Type B pancreatic cell (in vitro differentiated cells): ENCODE measurements at regions not wholly inside any gene's neighbourhood (a gene's known extent, or its start where the extent isn't known, plus 50 kb on each side); places are given as distances from the start of the nearest gene placed in this dataset.

ENCODE experiments used
- DNase-seq: peaks from one replicate; pipeline ENCODE4 v3.0.0; 2021; ENCODE audit warnings: mixed read lengths; ENCODE audit not compliant: unreplicated experiment; ENCODE audit errors: extremely low spot score
- H3K27ac Mint-ChIP-seq: 2 replicates; pipeline ENCODE4 v1.8.0; 2021; ENCODE audit warnings: mild to moderate bottlenecking, mixed read lengths
- H3K27me3 Mint-ChIP-seq: 2 replicates; pipeline ENCODE4 v1.8.0; 2021; ENCODE audit warnings: mixed read lengths
- H3K36me3 Mint-ChIP-seq: 2 replicates; pipeline ENCODE4 v1.8.0; 2021; ENCODE audit warnings: mixed read lengths
- H3K4me1 Mint-ChIP-seq: one replicate; pipeline ENCODE4 v1.8.0; 2021; ENCODE audit warnings: mixed read lengths; ENCODE audit not compliant: unreplicated experiment
- H3K4me3 Mint-ChIP-seq: 2 replicates; pipeline ENCODE4 v1.8.0; 2021; ENCODE audit warnings: mild to moderate bottlenecking, mixed read lengths
- H3K9me3 Mint-ChIP-seq: 2 replicates; pipeline ENCODE4 v1.8.0; 2021; ENCODE audit warnings: mixed read lengths
- TF ChIP-seq, protein P1 (sequence below): fragments of 200-600 bp; sonication (generic); conservative IDR thresholded peaks from 2 replicates; pipeline ENCODE4 v1.5.0; 2021; ENCODE audit warnings: antibody characterized with exemption, mild to moderate bottlenecking

- Mint-ChIP-seq H3K4me1 (peaks cover 21% of the 10 kb centered on the region), H3K9me3 (no peaks in the 10 kb centered on the region), H3K36me3 (peaks cover 4% of the 10 kb centered on the region), H3K4me3 (no peak overlapping the region), H3K27me3 (peaks cover 4% of the 10 kb centered on the region), H3K27ac (no peak overlapping the region)
- no peak for DNase-seq
- TF ChIP-seq, protein P1, sequence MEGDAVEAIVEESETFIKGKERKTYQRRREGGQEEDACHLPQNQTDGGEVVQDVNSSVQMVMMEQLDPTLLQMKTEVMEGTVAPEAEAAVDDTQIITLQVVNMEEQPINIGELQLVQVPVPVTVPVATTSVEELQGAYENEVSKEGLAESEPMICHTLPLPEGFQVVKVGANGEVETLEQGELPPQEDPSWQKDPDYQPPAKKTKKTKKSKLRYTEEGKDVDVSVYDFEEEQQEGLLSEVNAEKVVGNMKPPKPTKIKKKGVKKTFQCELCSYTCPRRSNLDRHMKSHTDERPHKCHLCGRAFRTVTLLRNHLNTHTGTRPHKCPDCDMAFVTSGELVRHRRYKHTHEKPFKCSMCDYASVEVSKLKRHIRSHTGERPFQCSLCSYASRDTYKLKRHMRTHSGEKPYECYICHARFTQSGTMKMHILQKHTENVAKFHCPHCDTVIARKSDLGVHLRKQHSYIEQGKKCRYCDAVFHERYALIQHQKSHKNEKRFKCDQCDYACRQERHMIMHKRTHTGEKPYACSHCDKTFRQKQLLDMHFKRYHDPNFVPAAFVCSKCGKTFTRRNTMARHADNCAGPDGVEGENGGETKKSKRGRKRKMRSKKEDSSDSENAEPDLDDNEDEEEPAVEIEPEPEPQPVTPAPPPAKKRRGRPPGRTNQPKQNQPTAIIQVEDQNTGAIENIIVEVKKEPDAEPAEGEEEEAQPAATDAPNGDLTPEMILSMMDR = no peak
Observed at GRCh38 chr2:120817136-120817955, 81.7 kb downstream of the GLI2 start.

DNA sequence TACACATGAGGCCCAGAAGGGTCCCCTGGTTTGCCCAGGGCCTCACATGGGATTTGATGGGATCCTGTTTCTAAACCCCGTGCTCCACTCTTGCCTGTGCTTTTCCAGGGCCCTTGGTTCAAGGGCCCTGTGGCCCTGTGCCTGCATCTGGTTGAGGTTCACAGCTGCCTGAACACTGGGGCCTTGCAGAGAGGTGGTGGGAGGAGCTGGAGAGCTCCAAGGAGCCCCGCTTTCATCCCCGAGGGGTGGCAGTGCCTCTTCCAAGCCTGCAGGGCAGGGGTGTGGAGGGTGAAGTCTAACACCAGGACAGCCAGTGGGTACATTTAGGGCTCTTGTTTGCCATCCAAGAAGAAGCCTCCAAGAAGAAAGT, 82.3 kb downstream of the GLI2 start:
- TF ChIP-seq, protein P1 = no peak
- Mint-ChIP-seq H3K9me3 (no peaks in the 10 kb centered on the region), H3K27ac (no peak overlapping the region), H3K4me1 (peaks cover 21% of the 10 kb centered on the region), H3K36me3 (peaks cover 4% of the 10 kb centered on the region), H3K4me3 (no peak overlapping the region), H3K27me3 (peaks cover 4% of the 10 kb centered on the region)
- DNase-seq = no peak

DNA sequence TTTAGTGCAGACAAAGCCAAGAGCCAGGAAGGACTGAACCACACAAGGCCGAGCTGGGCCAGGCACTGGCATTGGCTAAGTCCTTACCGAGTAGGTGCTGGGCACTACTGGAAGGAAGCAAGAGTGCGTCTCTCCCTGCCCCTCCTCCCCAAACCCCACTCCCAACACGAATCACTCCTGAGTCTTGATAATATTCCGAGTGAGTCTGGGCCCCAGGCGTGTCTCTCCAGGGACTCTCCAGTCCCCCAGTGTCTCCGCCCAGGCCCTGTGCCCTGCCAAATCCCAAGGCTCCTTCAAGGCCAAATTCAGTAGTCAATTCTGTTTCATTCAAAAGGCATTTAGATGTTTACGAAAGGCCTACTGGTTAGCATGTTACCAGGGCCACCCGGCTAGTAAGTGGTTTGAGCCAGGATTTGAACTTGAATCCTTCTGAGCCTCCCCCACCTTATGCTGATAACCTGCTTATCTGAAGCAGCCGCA, 82.8 kb downstream of the GLI2 start:
- Mint-ChIP-seq H3K27me3 (peaks cover 4% of the 10 kb centered on the region), H3K9me3 (no peaks in the 10 kb centered on the region), H3K36me3 (peaks cover 3% of the 10 kb centered on the region), H3K4me3 (no peak overlapping the region), H3K27ac (no peak overlapping the region), H3K4me1 (peaks cover 21% of the 10 kb centered on the region)
- TF ChIP-seq, protein P1 = no peak
- no peak for DNase-seq

DNA sequence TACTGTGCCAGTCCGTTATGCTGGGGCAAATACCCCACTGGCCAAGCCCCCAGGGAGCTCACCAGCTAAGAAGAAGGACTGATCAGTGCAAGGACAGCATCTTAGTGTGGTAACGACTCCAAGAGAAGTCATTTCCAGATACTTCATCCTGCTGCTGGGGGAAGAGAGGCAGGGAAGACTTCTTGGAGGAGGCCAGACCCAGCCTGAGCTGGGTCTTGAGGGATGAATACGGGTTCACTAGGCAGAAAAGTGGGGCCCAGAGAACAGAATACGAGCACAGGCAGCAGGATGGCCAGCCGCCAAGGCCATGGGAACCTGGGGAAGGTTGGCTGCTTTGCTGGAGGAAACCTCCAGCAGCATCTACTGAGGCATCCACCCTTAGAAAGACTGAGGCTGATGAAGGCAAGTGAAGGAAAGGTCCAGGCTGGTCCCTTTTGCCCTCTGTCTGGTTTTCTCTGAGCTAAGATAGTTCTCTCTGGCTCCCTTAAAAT, 84.1 kb downstream of the GLI2 start:
- TF ChIP-seq, protein P1 = no peak
- no peaks in the 10 kb centered on the region for H3K9me3 Mint-ChIP-seq
- H3K4me3 Mint-ChIP-seq = no peak overlapping the region
- H3K36me3 Mint-ChIP-seq = no peaks in the 10 kb centered on the region
- H3K4me1 Mint-ChIP-seq = peaks cover 25% of the 10 kb centered on the region
- H3K27ac Mint-ChIP-seq = no peak overlapping the region
- H3K27me3 Mint-ChIP-seq = no peaks in the 10 kb centered on the region
- no peak for DNase-seq

DNA sequence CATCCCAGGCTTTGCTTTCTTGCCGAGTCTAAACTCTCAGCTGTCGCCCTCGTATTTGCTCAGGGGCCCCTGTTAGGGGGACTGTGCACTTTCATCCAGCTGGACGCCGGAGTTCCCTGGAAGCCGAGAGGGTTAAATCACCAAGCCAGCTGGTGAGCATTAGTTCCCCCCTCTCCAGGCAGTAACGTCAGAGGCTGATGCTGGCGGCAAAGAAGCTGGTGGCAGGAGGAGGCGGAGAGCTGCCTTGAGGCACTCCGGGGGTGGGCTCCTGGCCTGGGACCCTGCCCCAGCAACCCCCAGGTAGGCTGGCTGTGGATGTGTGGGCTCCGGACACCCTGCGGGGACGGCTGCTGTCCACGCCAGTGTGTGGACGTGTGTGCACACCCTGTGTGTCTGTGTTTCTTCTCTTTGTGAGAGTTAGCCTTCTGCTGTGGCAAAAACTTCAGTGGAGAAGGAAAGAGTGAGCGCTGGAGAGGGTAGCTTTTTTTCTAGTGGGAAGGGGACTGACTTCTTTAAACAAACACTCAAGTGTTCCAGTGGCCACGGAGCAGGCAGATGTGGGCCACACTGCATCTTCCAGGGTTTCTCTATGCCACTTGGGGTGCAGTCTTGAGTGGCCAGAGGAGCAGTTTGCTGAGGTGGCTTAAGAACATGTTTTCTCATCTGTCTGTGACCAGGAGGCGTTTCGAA, 84.7 kb downstream of the GLI2 start:
- no peaks in the 10 kb centered on the region for H3K36me3 Mint-ChIP-seq
- no peak for DNase-seq
- no peak overlapping the region for H3K27ac Mint-ChIP-seq
- TF ChIP-seq, protein P1 = no peak
- peak overlapping the region; percentile 45 for H3K4me3 Mint-ChIP-seq
- no peaks in the 10 kb centered on the region for H3K27me3 Mint-ChIP-seq
- no peaks in the 10 kb centered on the region for H3K9me3 Mint-ChIP-seq
- peaks cover 27% of the 10 kb centered on the region for H3K4me1 Mint-ChIP-seq
